K562 (cell line): ENCODE measurements at regions not wholly inside any gene's neighbourhood (a gene's known extent, or its start where the extent isn't known, plus 50 kb on each side); places are given as distances from the start of the nearest gene placed in this dataset.

Experiments used
- ATAC-seq: fragments of 200-7000 bp; cut with Tn5 transposase; 3 replicates; pipeline ENCODE4 v1.9.1; 2020; ENCODE audit warnings: moderate library complexity
- BruUV-seq: library from RNA; stranded (reverse); fragments of 400-500 nt; replicated peaks from 2 replicates; lab custom pipeline; 2021; lab: Mats Ljungman, UMichigan
- CTCF ChIA-PET: fragments of 300-600 bp; formaldehyde crosslinking; extraction: SDS; loops from one replicate; lab custom pipeline; 2021; ENCODE audit warnings: low intra/inter-chr PET ratio; lab: Yijun Ruan, JAX
- POLR2A ChIA-PET: fragments of 300-600, 350-650 bp; sonication (Branson Sonifier 250); formaldehyde crosslinking; extraction: SDS; loops from one replicate; lab custom pipeline; 2021; ENCODE audit warnings: antibody characterized with exemption, inconsistent platforms; lab: Yijun Ruan, JAX
- DNase-seq, 4 experiments: peaks; one replicate each; pipeline versions ENCODE4 v3.0.0 to v3.0.0-alpha.2; 2011 to 2018; ENCODE audit warnings: low spot score in 3 of 4, mixed read lengths in 3 of 4; ENCODE audit errors: extremely low read depth in 1 of 4
- FAIRE-seq: peaks from 2 replicates; lab custom pipeline; 2011; peaks lifted over from hg19 to GRCh38; lab: Jason Lieb, UNC
- H2AFZ ChIP-seq: 2 replicates; pipeline ENCODE4 v1.6.0; 2011; ENCODE audit warnings: low read depth, low read length, control low read depth, inconsistent platforms
- H3K27ac ChIP-seq: fragments of 200-600 bp; 3 replicates; pipeline ENCODE4 v1.8.0; 2011; ENCODE audit warnings: low read depth, mild to moderate bottlenecking, control low read depth, inconsistent platforms, low read length, moderate library complexity, mixed read lengths; ENCODE audit errors: extremely low read depth
- H3K27me3 ChIP-seq, 2 experiments: fragments of 300-600 bp in 1 of 2; 2 replicates in 1 of 2; 3 replicates in 1 of 2; pipeline versions ENCODE4 v1.6.0 to v1.8.0; 2011; ENCODE audit warnings: inconsistent platforms in 2 of 2, low read length in 2 of 2, mild to moderate bottlenecking in 1 of 2, mixed read lengths in 1 of 2, moderate library complexity in 1 of 2; ENCODE audit not compliant: control insufficient read depth in 2 of 2, insufficient read depth in 2 of 2
- H3K36me3 ChIP-seq: fragments of 300-600 bp; 3 replicates; pipeline ENCODE4 v1.8.0; 2011; ENCODE audit warnings: mild to moderate bottlenecking, low read length, inconsistent platforms; ENCODE audit not compliant: control insufficient read depth, insufficient read depth
- H3K4me1 ChIP-seq, 2 experiments: fragments of 200-600 bp in 1 of 2; replicated peaks in 1 of 2; 2 replicates in 1 of 2; 3 replicates in 1 of 2; pipeline versions ENCODE4 v1.5.1 to v1.8.0; 2011; ENCODE audit warnings: inconsistent platforms in 2 of 2, low read length in 2 of 2, mild to moderate bottlenecking in 1 of 2, mixed read lengths in 1 of 2, moderate library complexity in 1 of 2; ENCODE audit not compliant: control insufficient read depth in 2 of 2, insufficient read depth in 2 of 2
- H3K4me2 ChIP-seq: 2 replicates; pipeline ENCODE4 v1.6.1; 2011; ENCODE audit warnings: low read length, control low read depth, inconsistent platforms, mixed read lengths; ENCODE audit not compliant: insufficient read depth
- H3K4me3 ChIP-seq: fragments of 200-600 bp; sonication (generic), shearing (Covaris generic); 2 replicates; pipeline ENCODE4 v1.5.1; 2016; ENCODE audit warnings: control low read depth, inconsistent platforms
- H3K79me2 ChIP-seq: fragments of 200-600 bp; 3 replicates; pipeline ENCODE4 v1.8.0; 2011; ENCODE audit warnings: low read length, inconsistent platforms; ENCODE audit not compliant: control insufficient read depth, insufficient read depth
- H3K9ac ChIP-seq, 2 experiments: 2 replicates each; pipeline versions ENCODE4 v1.6.0 to v1.6.1; 2011; ENCODE audit warnings: low read depth in 2 of 2, low read length in 2 of 2, control low read depth in 1 of 2, inconsistent platforms in 1 of 2, mild to moderate bottlenecking in 1 of 2, mixed read lengths in 1 of 2; ENCODE audit not compliant: insufficient read depth in 1 of 2
- H3K9me1 ChIP-seq: one replicate; pipeline ENCODE4 v1.6.0; 2011; ENCODE audit warnings: inconsistent platforms, mild to moderate bottlenecking, low read length, moderate library complexity; ENCODE audit not compliant: control insufficient read depth, insufficient read depth
- H3K9me3 ChIP-seq: replicated peaks from 2 replicates; pipeline ENCODE4 v1.5.1; 2011; ENCODE audit warnings: low read depth, low read length, inconsistent platforms; ENCODE audit not compliant: control insufficient read depth, insufficient read depth
- H4K20me1 ChIP-seq: replicated peaks from 2 replicates; pipeline ENCODE4 v1.6.1; 2011; ENCODE audit warnings: low read length, inconsistent platforms, mixed read lengths; ENCODE audit not compliant: control insufficient read depth, insufficient read depth
- CBFB ChIP-seq: sonication (generic); formaldehyde crosslinking; IDR thresholded peaks from 2 replicates; pipeline ENCODE4 v1.4.0; 2020; ENCODE audit warnings: mild to moderate bottlenecking, missing genetic modification reagents
- CGGBP1 ChIP-seq: fragments of 250-450 bp; sonication (Bioruptor Pico); IDR thresholded peaks from 2 replicates; pipeline ENCODE4 v1.9.0; 2021; ENCODE audit warnings: mild to moderate bottlenecking
- HOXB6 ChIP-seq: fragments of 250-450 bp; sonication (Bioruptor Pico); IDR thresholded peaks from 2 replicates; pipeline ENCODE4 v1.5.1; 2022; ENCODE audit warnings: mild to moderate bottlenecking, borderline replicate concordance
- PURB ChIP-seq: sonication (generic); formaldehyde crosslinking; IDR thresholded peaks from 2 replicates; pipeline ENCODE4 v1.9.0; 2021; ENCODE audit warnings: low read depth, mild to moderate bottlenecking, missing genetic modification reagents
- SIX5 ChIP-seq, 2 experiments: IDR thresholded peaks; 2 replicates each; pipeline ENCODE4 v1.6.1; 2011; ENCODE audit warnings: low read length in 2 of 2, borderline replicate concordance in 1 of 2, low read depth in 1 of 2, mild to moderate bottlenecking in 1 of 2, moderate library complexity in 1 of 2; ENCODE audit not compliant: insufficient read depth in 1 of 2
- TEAD4 ChIP-seq, 2 experiments: sonication (generic) in 1 of 2; formaldehyde crosslinking in 1 of 2; IDR thresholded peaks; 2 replicates each; pipeline versions ENCODE4 v1.6.1 to v1.8.0; 2012 to 2022; ENCODE audit warnings: borderline replicate concordance in 1 of 2, inconsistent platforms in 1 of 2, low read length in 1 of 2, mild to moderate bottlenecking in 1 of 2, missing genetic modification reagents in 1 of 2
- ZBTB17 ChIP-seq: fragments of 450-650 bp; formaldehyde crosslinking; IDR thresholded peaks from 2 replicates; pipeline ENCODE4 v1.4.0; 2020; ENCODE audit warnings: mild to moderate bottlenecking
- ZNF174 ChIP-seq: fragments of 250-450 bp; sonication (Bioruptor Pico); IDR thresholded peaks from 2 replicates; pipeline ENCODE4 v1.4.0; 2020; ENCODE audit warnings: mild to moderate bottlenecking
- ZNF318 ChIP-seq, 2 experiments: fragments of 450-650 bp; IDR thresholded peaks; 2 replicates each; pipeline ENCODE4 v1.6.1; 2016; ENCODE audit warnings: mild to moderate bottlenecking in 2 of 2, borderline replicate concordance in 1 of 2, low read depth in 1 of 2, moderate library complexity in 1 of 2
- ZNF518B ChIP-seq: fragments of 250-450 bp; sonication (Bioruptor Pico); IDR thresholded peaks from 2 replicates; pipeline ENCODE4 v1.5.0; 2021; ENCODE audit warnings: mild to moderate bottlenecking, moderate library complexity
- WGBS: fragments of 100-300 bp; shearing (Covaris generic); methylation state at CpG from one replicate; pipeline ENCODE4 v1.1.6; 2016; ENCODE audit warnings: low coverage, mixed read lengths; ENCODE audit not compliant: insufficient coverage; ENCODE audit errors: missing lambda C conversion rate; 5-methylcytosine and 5-hydroxymethylcytosine counted together
- in situ Hi-C: fragments of 300-500 bp; cut with MboI; formaldehyde crosslinking; loops from 4 replicates; pipeline ENCODE4 v1.15.0; 2018; ENCODE audit warnings: inconsistent platforms, mixed read lengths
- intact Hi-C: fragments of 100-400 bp; cut with micrococcal nuclease; formaldehyde crosslinking; loops from 2 replicates; pipeline ENCODE4 v1.14.2; 2022

- FAIRE-seq, result no peak
- no TSS peak for BruUV-seq
- TF ChIP-seq ZNF174, result no peak
- TF ChIP-seq SIX5 (IDR thresholded peaks at IDR 0.05; ENCODE audit: borderline replicate concordance in 1 of 2, insufficient read depth in 1 of 2, low read depth in 1 of 2, low read length in 2 of 2), result no peak
- no peak for TF ChIP-seq CGGBP1 (CRISPR knock-in tag)
- TF ChIP-seq PURB (CRISPR knock-in tag), result no peak
- no peak for TF ChIP-seq HOXB6 (CRISPR knock-in tag)
- TF ChIP-seq ZNF318 (IDR thresholded peaks at IDR 0.05; ENCODE audit: borderline replicate concordance in 1 of 2, low read depth in 1 of 2), result no peak
- no peak for TF ChIP-seq TEAD4 (IDR thresholded peaks at IDR 0.05; ENCODE audit: low read length)
- TF ChIP-seq TEAD4 (CRISPR knock-in tag; IDR thresholded peaks at IDR 0.05; ENCODE audit: borderline replicate concordance), result no peak
- TF ChIP-seq ZBTB17 (CRISPR knock-in tag), result no peak
- no peak for TF ChIP-seq ZNF518B (CRISPR knock-in tag)
- TF ChIP-seq CBFB (CRISPR knock-in tag), result no peak
Measured at GRCh38 chr15:69539345-69539744, 86.7 kb downstream of the RPLP1 start.

More at GRCh38 chr15:69539345-69539744, 86.7 kb downstream of the RPLP1 start:
- H3K79me2 ChIP-seq, result no peaks in the 10 kb centered on the region
- no peak overlapping the region for H3K4me2 ChIP-seq
- intact Hi-C loops, result no loop called here
- no peaks in the 10 kb centered on the region; the same call in 1 of the 2 replicates for H4K20me1 ChIP-seq
- DNase-seq (no peak), ATAC-seq (no peak)
- H3K9me3 ChIP-seq, result no peaks in the 10 kb centered on the region
- in situ Hi-C loops, result no loop called here
- H3K9ac ChIP-seq, result no peak overlapping the region
- H3K9me1 ChIP-seq, result no peaks in the 10 kb centered on the region
- H3K4me1 ChIP-seq, result no peaks in the 10 kb centered on the region
- no peak overlapping the region for H3K4me3 ChIP-seq
- ChIA-PET CTCF (no interaction called here), POLR2A (interaction anchor here (1.7 kb wide), 1 partner anchor 13 kb away, joined by 5 read pairs; no protein-coding TSS in a partner anchor)
- WGBS, result 0% methylated on average over 11 of the region's 11 CpGs
- H2AFZ ChIP-seq, result no peak overlapping the region
- H3K36me3 ChIP-seq, result no peaks in the 10 kb centered on the region
- no peak overlapping the region for H3K27ac ChIP-seq
- H3K27me3 ChIP-seq, result peaks cover 11 to 45% of the 10 kb centered on the region in 2 experiments; a peak in 4 of 5 replicates
